WERI-Rb-1 (cell line): ENCODE measurements at regions not wholly inside any gene's neighbourhood (a gene's known extent, or its start where the extent isn't known, plus 50 kb on each side); places are given as distances from the start of the nearest gene placed in this dataset.

Source experiments
- DNase-seq: peaks from one replicate; pipeline ENCODE4 v3.0.0-alpha.2; 2020
- H3K27ac ChIP-seq: fragments of 250-450 bp; sonication (Bioruptor Pico); 2 replicates; pipeline ENCODE4 v1.5.1; 2020; ENCODE audit warnings: mild to moderate bottlenecking, moderate library complexity
- H3K27me3 ChIP-seq: fragments of 250-450 bp; sonication (Bioruptor Pico); 2 replicates; pipeline ENCODE4 v1.5.1; 2021; ENCODE audit warnings: mild to moderate bottlenecking, low read depth, moderate library complexity; ENCODE audit not compliant: insufficient read depth, severe bottlenecking
- H3K36me3 ChIP-seq: fragments of 250-450 bp; sonication (Bioruptor Pico); 2 replicates; pipeline ENCODE4 v1.5.1; 2020; ENCODE audit warnings: mild to moderate bottlenecking, moderate library complexity
- H3K4me3 ChIP-seq: 2 replicates; pipeline ENCODE4 v1.5.1; 2011; ENCODE audit warnings: low read depth, mild to moderate bottlenecking, control low read depth, low read length
- H3K9me3 ChIP-seq: fragments of 250-450 bp; sonication (Bioruptor Pico); 2 replicates; pipeline ENCODE4 v1.5.1; 2021; ENCODE audit warnings: mild to moderate bottlenecking, moderate library complexity; ENCODE audit not compliant: severe bottlenecking
- TF ChIP-seq, protein P1 (sequence below): IDR thresholded peaks from 2 replicates; pipeline ENCODE4 v1.5.1; 2011; ENCODE audit warnings: low read depth, mild to moderate bottlenecking, control low read depth, inconsistent platforms, low read length

DNA sequence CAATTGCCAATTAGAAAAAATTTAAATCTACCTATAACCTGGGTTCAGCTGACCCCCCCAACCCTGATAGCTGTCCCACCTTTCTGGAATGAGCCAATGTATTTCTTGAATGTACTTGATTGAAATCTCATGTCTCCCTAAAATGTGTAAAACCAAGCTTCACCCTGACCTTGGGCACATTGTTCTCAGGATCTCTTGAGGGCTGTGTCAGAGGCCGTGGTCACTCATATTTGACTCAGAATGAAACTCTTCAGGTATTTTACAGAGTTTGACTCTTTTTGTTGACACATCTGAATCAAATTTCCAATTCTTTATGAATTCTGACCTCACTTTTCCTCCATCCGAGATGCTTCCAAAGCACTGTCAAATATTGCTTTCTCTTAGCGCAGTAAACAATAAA lies 115.3 kb upstream of the BEND4 start:
- Histone ChIP-seq H3K9me3 (peaks cover 2% of the 10 kb centered on the region), H3K4me3 (no peak overlapping the region), H3K27me3 (no peaks in the 10 kb centered on the region), H3K27ac (no peak overlapping the region), H3K36me3 (no peaks in the 10 kb centered on the region)
- no peak for DNase-seq
- TF ChIP-seq, protein P1, sequence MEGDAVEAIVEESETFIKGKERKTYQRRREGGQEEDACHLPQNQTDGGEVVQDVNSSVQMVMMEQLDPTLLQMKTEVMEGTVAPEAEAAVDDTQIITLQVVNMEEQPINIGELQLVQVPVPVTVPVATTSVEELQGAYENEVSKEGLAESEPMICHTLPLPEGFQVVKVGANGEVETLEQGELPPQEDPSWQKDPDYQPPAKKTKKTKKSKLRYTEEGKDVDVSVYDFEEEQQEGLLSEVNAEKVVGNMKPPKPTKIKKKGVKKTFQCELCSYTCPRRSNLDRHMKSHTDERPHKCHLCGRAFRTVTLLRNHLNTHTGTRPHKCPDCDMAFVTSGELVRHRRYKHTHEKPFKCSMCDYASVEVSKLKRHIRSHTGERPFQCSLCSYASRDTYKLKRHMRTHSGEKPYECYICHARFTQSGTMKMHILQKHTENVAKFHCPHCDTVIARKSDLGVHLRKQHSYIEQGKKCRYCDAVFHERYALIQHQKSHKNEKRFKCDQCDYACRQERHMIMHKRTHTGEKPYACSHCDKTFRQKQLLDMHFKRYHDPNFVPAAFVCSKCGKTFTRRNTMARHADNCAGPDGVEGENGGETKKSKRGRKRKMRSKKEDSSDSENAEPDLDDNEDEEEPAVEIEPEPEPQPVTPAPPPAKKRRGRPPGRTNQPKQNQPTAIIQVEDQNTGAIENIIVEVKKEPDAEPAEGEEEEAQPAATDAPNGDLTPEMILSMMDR: no peak

GRCh38 chr4:42268824-42269223 lies 116.4 kb upstream of the BEND4 start:
- TF ChIP-seq, protein P1: no peak
- Histone ChIP-seq H3K27me3 (no peaks in the 10 kb centered on the region), H3K27ac (no peak overlapping the region), H3K36me3 (no peaks in the 10 kb centered on the region), H3K9me3 (peaks cover 2% of the 10 kb centered on the region), H3K4me3 (no peak overlapping the region)
- DNase-seq: no peak

DNA sequence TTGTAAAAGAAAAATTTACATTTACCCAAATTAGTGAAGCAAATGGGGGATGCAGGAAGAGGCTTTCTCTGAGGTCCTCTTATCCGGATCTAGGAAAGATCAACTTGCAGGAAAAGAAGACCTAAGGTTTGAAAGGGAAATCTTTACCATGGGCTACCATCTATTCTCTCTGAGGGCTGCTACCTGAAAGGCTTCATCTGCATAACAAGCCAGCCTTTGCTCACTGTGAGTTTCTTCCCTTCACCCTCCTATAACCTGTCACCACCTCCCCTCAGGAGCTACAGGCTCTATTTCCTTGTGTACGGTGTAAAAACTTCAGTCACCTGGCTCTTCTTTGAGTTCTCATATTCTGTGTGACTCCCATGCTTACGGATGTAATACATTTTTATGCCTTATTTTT lies 118.6 kb upstream of the BEND4 start:
- Histone ChIP-seq H3K36me3 (no peaks in the 10 kb centered on the region), H3K4me3 (no peak overlapping the region), H3K9me3 (no peaks in the 10 kb centered on the region), H3K27ac (no peak overlapping the region), H3K27me3 (no peaks in the 10 kb centered on the region)
- DNase-seq: no peak
- TF ChIP-seq, protein P1: no peak

DNA sequence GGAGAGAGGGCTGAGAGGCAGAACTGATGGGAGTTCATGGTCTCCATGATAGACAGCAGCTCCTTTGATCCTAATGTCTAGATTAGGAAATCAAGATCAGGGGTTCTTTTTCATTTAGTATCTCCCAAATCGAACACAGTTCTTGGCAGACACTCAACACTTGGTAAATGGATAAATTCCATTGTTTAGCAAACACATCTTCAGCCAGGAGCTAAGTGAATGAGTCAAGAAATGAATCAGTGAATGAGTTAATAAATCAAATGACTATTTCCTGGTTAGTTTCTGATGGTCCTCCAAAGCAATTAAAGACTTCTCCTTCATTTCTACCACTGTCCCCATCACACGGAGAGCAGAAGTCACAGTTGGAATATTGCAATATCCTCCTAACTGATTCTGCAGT lies 120.0 kb upstream of the SHISA3 start:
- no peak for DNase-seq
- no peaks in the 10 kb centered on the region for H3K27me3 ChIP-seq
- no peak overlapping the region for H3K4me3 ChIP-seq
- H3K36me3 ChIP-seq: no peaks in the 10 kb centered on the region
- H3K9me3 ChIP-seq: no peaks in the 10 kb centered on the region
- H3K27ac ChIP-seq: no peak overlapping the region
- TF ChIP-seq, protein P1: no peak

- Histone ChIP-seq H3K9me3 (no peaks in the 10 kb centered on the region), H3K27me3 (no peaks in the 10 kb centered on the region), H3K4me3 (no peak overlapping the region), H3K36me3 (no peaks in the 10 kb centered on the region), H3K27ac (no peak overlapping the region)
- TF ChIP-seq, protein P1: peak; percentile 20; the same call in 1 of the 2 replicates
- no peak for DNase-seq
These were observed 118.5 kb upstream of the SHISA3 start for GRCh38 chr4:42278709-42279324.
